ACC112 (cell line): ENCODE measurements at regions not wholly inside any gene's neighbourhood (a gene's known extent, or its start where the extent isn't known, plus 50 kb on each side); places are given as distances from the start of the nearest gene placed in this dataset.

Source experiments
- H2AFZ ChIP-seq: fragments of 200-600 bp; sonication (generic); one replicate; pipeline ENCODE4 v1.6.0; 2017; ENCODE audit warnings: antibody characterized with exemption, low read length; ENCODE audit not compliant: unreplicated experiment
- H3K27ac ChIP-seq: fragments of 200-600 bp; sonication (generic); 2 replicates; pipeline ENCODE4 v1.5.1; 2014; ENCODE audit warnings: low read depth, mild to moderate bottlenecking, antibody characterized with exemption, low read length, moderate library complexity
- H3K27me3 ChIP-seq: fragments of 200-600 bp; sonication (generic); 2 replicates; pipeline ENCODE4 v1.6.1; 2014; ENCODE audit warnings: mild to moderate bottlenecking, antibody characterized with exemption, low read length, moderate library complexity, mixed read lengths; ENCODE audit not compliant: insufficient read depth
- H3K36me3 ChIP-seq: fragments of 200-600 bp; sonication (generic); 2 replicates; pipeline ENCODE4 v1.6.1; 2016; ENCODE audit warnings: mild to moderate bottlenecking, antibody characterized with exemption, low read length, moderate library complexity, mixed read lengths; ENCODE audit not compliant: insufficient read depth
- H3K4me1 ChIP-seq: fragments of 200-600 bp; sonication (generic); one replicate; pipeline ENCODE4 v1.6.1; 2016; ENCODE audit warnings: low read length, mixed read lengths; ENCODE audit not compliant: insufficient read depth, unreplicated experiment, control insufficient read depth
- H3K4me3 ChIP-seq: fragments of 200-600 bp; sonication (generic); 2 replicates; pipeline ENCODE4 v1.5.1; 2014; ENCODE audit warnings: mild to moderate bottlenecking, low read depth, low read length
- H3K79me2 ChIP-seq: fragments of 200-600 bp; sonication (generic); one replicate; pipeline ENCODE4 v1.6.0; 2016; ENCODE audit warnings: low read length; ENCODE audit not compliant: control insufficient read depth, unreplicated experiment, insufficient read depth

GRCh38 chr2:198695879-198696278 is 761.9 kb downstream of the SATB2 start:
- Histone ChIP-seq H2AFZ (no peak overlapping the region), H3K27me3 (peaks cover 3% of the 10 kb centered on the region; the same call in 1 of the 2 replicates), H3K4me1 (no peaks in the 10 kb centered on the region)

GRCh38 chr2:198692907-198693510 is 764.7 kb downstream of the SATB2 start:
- Histone ChIP-seq H3K36me3 (no peaks in the 10 kb centered on the region), H2AFZ (no peak overlapping the region), H3K27me3 (peaks cover 3% of the 10 kb centered on the region; the same call in 1 of the 2 replicates), H3K79me2 (no peaks in the 10 kb centered on the region), H3K4me3 (no peak overlapping the region), H3K4me1 (no peaks in the 10 kb centered on the region), H3K27ac (no peak overlapping the region)

More at GRCh38 chr2:198695879-198696278, 761.9 kb downstream of the SATB2 start:
- no peaks in the 10 kb centered on the region for H3K36me3 ChIP-seq
- no peak overlapping the region for H3K27ac ChIP-seq
- H3K4me3 ChIP-seq: no peak overlapping the region
- no peaks in the 10 kb centered on the region for H3K79me2 ChIP-seq

- H2AFZ ChIP-seq: no peak overlapping the region
- no peaks in the 10 kb centered on the region for H3K4me1 ChIP-seq
- peaks cover 3% of the 10 kb centered on the region; the same call in 1 of the 2 replicates for H3K27me3 ChIP-seq
- H3K79me2 ChIP-seq: no peaks in the 10 kb centered on the region
- H3K36me3 ChIP-seq: no peaks in the 10 kb centered on the region
- H3K4me3 ChIP-seq: no peak overlapping the region
- no peak overlapping the region for H3K27ac ChIP-seq
Observed at GRCh38 chr2:198691236-198691635, 766.5 kb downstream of the SATB2 start.

GRCh38 chr2:198664321-198664720 is 793.4 kb downstream of the SATB2 start:
- Histone ChIP-seq H3K4me3 (no peak overlapping the region), H3K27ac (no peak overlapping the region), H3K36me3 (no peaks in the 10 kb centered on the region), H3K4me1 (no peaks in the 10 kb centered on the region), H3K27me3 (no peaks in the 10 kb centered on the region), H3K79me2 (no peaks in the 10 kb centered on the region), H2AFZ (no peak overlapping the region)

- Histone ChIP-seq H3K27ac (no peak overlapping the region), H3K36me3 (no peaks in the 10 kb centered on the region), H2AFZ (no peak overlapping the region), H3K79me2 (no peaks in the 10 kb centered on the region), H3K4me3 (no peak overlapping the region), H3K4me1 (no peaks in the 10 kb centered on the region), H3K27me3 (no peaks in the 10 kb centered on the region)
Observed at GRCh38 chr2:198662905-198663304, 794.8 kb downstream of the SATB2 start.

- Histone ChIP-seq H3K27me3 (no peaks in the 10 kb centered on the region), H2AFZ (no peak overlapping the region), H3K4me1 (no peaks in the 10 kb centered on the region), H3K79me2 (no peaks in the 10 kb centered on the region), H3K27ac (no peak overlapping the region), H3K4me3 (no peak overlapping the region), H3K36me3 (no peaks in the 10 kb centered on the region)
Observed at GRCh38 chr2:198660501-198660900, 797.2 kb downstream of the SATB2 start.

- Histone ChIP-seq H3K27ac (no peak overlapping the region), H2AFZ (no peak overlapping the region)
Observed at GRCh38 chr2:198659096-198659870, 798.5 kb downstream of the SATB2 start.

GRCh38 chr2:198657512-198658121 is 800.1 kb downstream of the SATB2 start:
- H3K4me3 ChIP-seq: no peak overlapping the region
- no peaks in the 10 kb centered on the region for H3K79me2 ChIP-seq
- H3K27me3 ChIP-seq: no peaks in the 10 kb centered on the region
- H3K36me3 ChIP-seq: no peaks in the 10 kb centered on the region
- H2AFZ ChIP-seq: no peak overlapping the region
- H3K4me1 ChIP-seq: no peaks in the 10 kb centered on the region
- no peak overlapping the region for H3K27ac ChIP-seq

More at GRCh38 chr2:198659096-198659870, 798.5 kb downstream of the SATB2 start:
- no peaks in the 10 kb centered on the region for H3K27me3 ChIP-seq
- no peaks in the 10 kb centered on the region for H3K36me3 ChIP-seq
- no peaks in the 10 kb centered on the region for H3K79me2 ChIP-seq
- no peaks in the 10 kb centered on the region for H3K4me1 ChIP-seq
- no peak overlapping the region for H3K4me3 ChIP-seq

GRCh38 chr2:198656869-198657268 is 800.9 kb downstream of the SATB2 start:
- Histone ChIP-seq H3K27me3 (no peaks in the 10 kb centered on the region), H2AFZ (no peak overlapping the region), H3K4me3 (no peak overlapping the region), H3K27ac (no peak overlapping the region), H3K36me3 (no peaks in the 10 kb centered on the region), H3K79me2 (no peaks in the 10 kb centered on the region), H3K4me1 (no peaks in the 10 kb centered on the region)

- H2AFZ ChIP-seq: no peak overlapping the region
- no peaks in the 10 kb centered on the region for H3K4me1 ChIP-seq
- no peak overlapping the region for H3K27ac ChIP-seq
- H3K27me3 ChIP-seq: no peaks in the 10 kb centered on the region
- H3K79me2 ChIP-seq: no peaks in the 10 kb centered on the region
- H3K4me3 ChIP-seq: no peak overlapping the region
- H3K36me3 ChIP-seq: no peaks in the 10 kb centered on the region
Observed at GRCh38 chr2:198654646-198655045, 803.1 kb downstream of the SATB2 start.
